ENCODE measurements at regions not wholly inside any gene's neighbourhood (a gene's known extent, or its start where the extent isn't known, plus 50 kb on each side); places are given as distances from the start of the nearest gene placed in this dataset.

- no peak for DNase-seq
Measured at GRCh38 chr22:49141761-49142160, 685.9 kb downstream of the BRD1 start.

GRCh38 chr22:49140911-49141665 lies 686.6 kb downstream of the BRD1 start:
- DNase-seq: no peak

GRCh38 chr22:49139492-49140151 lies 688.1 kb downstream of the BRD1 start:
- no peak for DNase-seq

GRCh38 chr22:49138250-49138790 lies 689.4 kb downstream of the BRD1 start:
- DNase-seq: no peak

- DNase-seq: no peak
Measured at GRCh38 chr22:49137206-49137840, 690.4 kb downstream of the BRD1 start.

GRCh38 chr22:49136816-49137180 lies 690.9 kb downstream of the BRD1 start:
- no peak for DNase-seq

- DNase-seq: no peak
Measured at GRCh38 chr22:49136041-49136815, 691.4 kb downstream of the BRD1 start.

GRCh38 chr22:49134076-49134475 lies 693.6 kb downstream of the BRD1 start:
- DNase-seq: no peak

- no peak for DNase-seq
Measured at GRCh38 chr22:49133541-49133940, 694.1 kb downstream of the BRD1 start.

- no peak for DNase-seq
Measured at GRCh38 chr22:49132009-49132408, 695.7 kb downstream of the BRD1 start.

GRCh38 chr22:49129736-49130135 lies 697.9 kb downstream of the BRD1 start:
- no peak for DNase-seq

- no peak for DNase-seq
Measured at GRCh38 chr22:49128874-49129273, 698.8 kb downstream of the BRD1 start.

GRCh38 chr22:49124608-49125007 lies 703.1 kb downstream of the BRD1 start:
- no peak for DNase-seq

GRCh38 chr22:49123621-49124192 lies 704.0 kb downstream of the BRD1 start:
- no peak for DNase-seq

- DNase-seq: no peak
Measured at GRCh38 chr22:49119551-49119952, 708.1 kb downstream of the BRD1 start.

- no peak for DNase-seq
Measured at GRCh38 chr22:49118065-49118464, 709.6 kb downstream of the BRD1 start.

GRCh38 chr22:49117486-49117885 lies 710.2 kb downstream of the BRD1 start:
- DNase-seq: no peak

GRCh38 chr22:49116486-49117120 lies 711.1 kb downstream of the BRD1 start:
- no peak for DNase-seq

- no peak for DNase-seq
Measured at GRCh38 chr22:49116021-49116420, 711.7 kb downstream of the BRD1 start.

- no peak for DNase-seq
Measured at GRCh38 chr22:49115197-49115596, 712.5 kb downstream of the BRD1 start.

- no peak for DNase-seq
Measured at GRCh38 chr22:49113758-49114157, 713.9 kb downstream of the BRD1 start.

Measured in femur (tissue), 1 donor.